AG04450 (cell line): ENCODE measurements at regions not wholly inside any gene's neighbourhood (a gene's known extent, or its start where the extent isn't known, plus 50 kb on each side); places are given as distances from the start of the nearest gene placed in this dataset.

Source experiments
- CTCF ChIA-PET: fragments of 300-600, 350-600 bp; formaldehyde crosslinking; extraction: SDS; loops from one replicate; lab custom pipeline; 2022; ENCODE audit warnings: antibody characterized with exemption, inconsistent platforms; lab: Charles Lee
- POLR2A ChIA-PET: fragments of 350-600 bp; formaldehyde crosslinking; extraction: SDS; loops from one replicate; lab custom pipeline; 2021; ENCODE audit warnings: antibody characterized with exemption, inconsistent platforms; lab: Yijun Ruan, JAX
- DNase-seq: peaks from one replicate; pipeline ENCODE4 v3.0.0-alpha.2; 2011; ENCODE audit warnings: low read depth, low spot score
- H3K27ac ChIP-seq: one replicate; pipeline ENCODE4 v1.5.1; 2012; ENCODE audit warnings: low read depth, low read length, control low read depth
- H3K27me3 ChIP-seq: one replicate; pipeline ENCODE4 v1.6.0; 2012; ENCODE audit warnings: low read length; ENCODE audit not compliant: control insufficient read depth, insufficient read depth
- H3K4me3 ChIP-seq: 2 replicates; pipeline ENCODE4 v1.5.1; 2011; ENCODE audit warnings: mild to moderate bottlenecking, low read depth, low read length, control low read depth
- H3K9me3 ChIP-seq: 2 replicates; pipeline ENCODE4 v1.5.1; 2012; ENCODE audit warnings: low read length; ENCODE audit not compliant: control insufficient read depth, insufficient read depth
- CTCF ChIP-seq: IDR thresholded peaks from 2 replicates; pipeline ENCODE4 v1.5.1; 2011; ENCODE audit warnings: low read depth, low read length, control low read depth, inconsistent platforms

GRCh38 chrX:134162032-134162431 lies 75.0 kb upstream of the CCDC160 start:
- ChIA-PET POLR2A (no interaction called here), CTCF (interaction anchor here (1.7 kb wide), 1 partner anchor 234 kb away, joined by 5 read pairs; no protein-coding TSS in a partner anchor)
- TF ChIP-seq CTCF, result no peak
- no peak for DNase-seq
- Histone ChIP-seq H3K27me3 (no peaks in the 10 kb centered on the region), H3K27ac (no peak overlapping the region), H3K4me3 (no peak overlapping the region), H3K9me3 (no peaks in the 10 kb centered on the region)

- CTCF ChIA-PET, result no interaction called here
- DNase-seq, result no peak
- Histone ChIP-seq H3K9me3 (no peaks in the 10 kb centered on the region), H3K27me3 (no peaks in the 10 kb centered on the region), H3K27ac (no peak overlapping the region), H3K4me3 (no peak overlapping the region)
- TF ChIP-seq CTCF, result no peak
- POLR2A ChIA-PET, result no interaction called here
Measured at GRCh38 chrX:134163836-134164235, 73.1 kb upstream of the CCDC160 start.

- H3K27me3 ChIP-seq, result peaks cover 6% of the 10 kb centered on the region
- no peak overlapping the region for H3K4me3 ChIP-seq
Measured at GRCh38 chrX:134167591-134168203, 69.3 kb upstream of the CCDC160 start.

DNA sequence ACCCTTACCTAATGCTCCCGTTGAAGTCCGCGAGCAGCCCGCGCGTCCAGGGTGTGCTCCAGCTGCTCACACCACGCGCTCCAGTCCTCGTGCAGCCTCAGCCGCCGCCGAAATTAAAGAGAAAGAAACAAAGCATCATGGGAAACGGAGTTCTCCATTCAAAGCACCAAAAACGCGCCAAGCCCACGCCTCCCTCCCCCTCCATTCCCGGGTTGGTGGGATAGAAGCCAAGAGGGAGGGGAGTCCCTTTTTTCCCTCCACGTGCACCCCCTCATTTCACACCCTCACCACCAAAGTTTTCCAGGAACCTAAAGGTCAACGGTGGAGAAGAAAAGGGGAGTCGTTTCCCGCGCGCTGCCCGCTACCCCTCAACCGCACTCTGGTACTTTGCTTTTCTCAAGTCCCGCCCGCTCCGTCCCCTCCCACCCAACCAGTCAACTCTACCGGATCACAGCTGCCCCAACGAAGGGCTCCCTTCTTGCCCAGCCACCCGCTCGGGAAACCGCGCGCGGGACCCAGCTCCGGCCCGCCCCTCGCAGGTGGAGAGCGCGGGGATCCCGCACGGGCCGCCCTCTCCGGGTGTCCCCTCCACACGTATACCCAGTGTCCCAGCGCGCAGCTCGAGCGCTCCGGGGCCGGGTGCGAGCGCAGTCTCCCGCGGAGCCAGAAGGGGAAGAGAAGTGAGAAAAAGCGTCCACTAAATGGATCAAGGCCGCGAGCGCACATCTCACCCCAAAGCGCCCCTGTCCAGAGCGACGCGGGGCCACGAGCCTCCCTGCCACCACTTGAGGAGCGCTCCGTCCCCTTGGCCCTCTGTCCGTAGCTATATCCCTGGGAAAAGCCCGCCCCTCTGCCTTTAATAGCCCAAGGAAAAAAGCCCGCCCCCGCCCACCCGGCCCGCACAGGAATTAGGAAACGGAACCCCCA lies 65.1 kb upstream of the CCDC160 start:
- peak overlapping the region; percentile 13 for H3K4me3 ChIP-seq
- DNase-seq, result no peak
- H3K9me3 ChIP-seq, result peaks cover 4% of the 10 kb centered on the region; the same call in 1 of the 2 replicates
- ChIA-PET POLR2A (no interaction called here), CTCF (no interaction called here)
- TF ChIP-seq CTCF, result no peak
- no peak overlapping the region for H3K27ac ChIP-seq
- peaks cover 18% of the 10 kb centered on the region for H3K27me3 ChIP-seq

More at GRCh38 chrX:134167591-134168203, 69.3 kb upstream of the CCDC160 start:
- ChIA-PET POLR2A (no interaction called here), CTCF (interaction anchor here (0.6 kb wide), 1 partner anchor 484 kb away, joined by 3 read pairs; no protein-coding TSS in a partner anchor)
- TF ChIP-seq CTCF, result no peak
- no peak overlapping the region for H3K27ac ChIP-seq
- no peak for DNase-seq
- H3K9me3 ChIP-seq, result peaks cover 4% of the 10 kb centered on the region; the same call in 1 of the 2 replicates
